Parathyroid adenoma (tissue), 2 donors: ENCODE measurements at regions not wholly inside any gene's neighbourhood (a gene's known extent, or its start where the extent isn't known, plus 50 kb on each side); places are given as distances from the start of the nearest gene placed in this dataset.

ENCODE experiments used
- H2AFZ ChIP-seq: fragments of 300-600 bp; sonication (generic); one replicate; pipeline ENCODE4 v1.7.0; 2017; ENCODE audit warnings: antibody characterized with exemption, mild to moderate bottlenecking
- H3K27ac ChIP-seq: fragments of 300-600 bp; sonication (generic); one replicate; pipeline ENCODE4 v1.7.0; 2017
- H3K27me3 ChIP-seq: fragments of 300-600 bp; sonication (generic); one replicate; pipeline ENCODE4 v1.7.0; 2017; ENCODE audit warnings: low read length; ENCODE audit not compliant: control insufficient read depth, insufficient read depth
- H3K36me3 ChIP-seq: fragments of 300-600 bp; sonication (generic); one replicate; pipeline ENCODE4 v1.7.0; 2017; ENCODE audit warnings: low read length; ENCODE audit not compliant: control insufficient read depth, insufficient read depth
- H3K4me1 ChIP-seq: fragments of 300-600 bp; sonication (generic); one replicate; pipeline ENCODE4 v1.7.0; 2017; ENCODE audit warnings: control low read depth
- H3K4me2 ChIP-seq: fragments of 300-600 bp; sonication (generic); one replicate; pipeline ENCODE4 v1.7.0; 2017; ENCODE audit warnings: low read length
- H3K4me3 ChIP-seq: fragments of 300-600 bp; sonication (generic); one replicate; pipeline ENCODE4 v1.7.0; 2017; ENCODE audit warnings: low read depth, low read length
- H3K79me2 ChIP-seq: fragments of 300-600 bp; sonication (generic); one replicate; pipeline ENCODE4 v1.7.0; 2017; ENCODE audit warnings: control low read depth
- H3K9ac ChIP-seq: fragments of 300-600 bp; sonication (generic); one replicate; pipeline ENCODE4 v1.7.0; 2017; ENCODE audit warnings: mild to moderate bottlenecking
- H3K9me3 ChIP-seq: fragments of 300-600 bp; sonication (generic); one replicate; pipeline ENCODE4 v1.7.0; 2017; ENCODE audit warnings: low read length; ENCODE audit not compliant: control insufficient read depth
- CTCF ChIP-seq: fragments of 300-600 bp; sonication (generic); IDR thresholded peaks from one replicate; pipeline ENCODE4 v1.7.0; 2017; ENCODE audit warnings: antibody characterized with exemption, mild to moderate bottlenecking
- donor health status: primary hyperparathyroidism.

- Histone ChIP-seq H3K4me1 (no peaks in the 10 kb centered on the region), H3K27me3 (no peaks in the 10 kb centered on the region), H3K4me3 (no peak overlapping the region), H3K4me2 (no peak overlapping the region), H3K9ac (no peak overlapping the region), H3K27ac (no peak overlapping the region), H3K36me3 (no peaks in the 10 kb centered on the region), H3K9me3 (no peaks in the 10 kb centered on the region), H3K79me2 (no peaks in the 10 kb centered on the region), H2AFZ (no peak overlapping the region)
- no peak for TF ChIP-seq CTCF
Observed at GRCh38 chr1:38670544-38671122, 188.9 kb downstream of the RRAGC start.

GRCh38 chr1:38667626-38668025 is 191.9 kb downstream of the RRAGC start:
- no peak for TF ChIP-seq CTCF
- Histone ChIP-seq H3K9ac (no peak overlapping the region), H3K36me3 (no peaks in the 10 kb centered on the region), H3K4me1 (no peaks in the 10 kb centered on the region), H3K27me3 (no peaks in the 10 kb centered on the region), H2AFZ (no peak overlapping the region), H3K4me2 (no peak overlapping the region), H3K4me3 (no peak overlapping the region), H3K79me2 (no peaks in the 10 kb centered on the region), H3K9me3 (no peaks in the 10 kb centered on the region), H3K27ac (no peak overlapping the region)

GRCh38 chr1:38662126-38662525 is 197.4 kb downstream of the RRAGC start:
- Histone ChIP-seq H3K27me3 (no peaks in the 10 kb centered on the region), H3K4me2 (no peak overlapping the region), H3K4me1 (no peaks in the 10 kb centered on the region), H3K36me3 (no peaks in the 10 kb centered on the region), H3K27ac (no peak overlapping the region), H2AFZ (no peak overlapping the region), H3K79me2 (no peaks in the 10 kb centered on the region), H3K9me3 (no peaks in the 10 kb centered on the region), H3K9ac (no peak overlapping the region), H3K4me3 (no peak overlapping the region)
- no peak for TF ChIP-seq CTCF

GRCh38 chr1:38658883-38659282 is 200.7 kb downstream of the RRAGC start:
- Histone ChIP-seq H3K9me3 (no peaks in the 10 kb centered on the region), H3K79me2 (no peaks in the 10 kb centered on the region), H2AFZ (no peak overlapping the region), H3K36me3 (no peaks in the 10 kb centered on the region), H3K4me1 (no peaks in the 10 kb centered on the region), H3K9ac (no peak overlapping the region), H3K27me3 (no peaks in the 10 kb centered on the region), H3K4me2 (no peak overlapping the region), H3K27ac (no peak overlapping the region), H3K4me3 (no peak overlapping the region)
- no peak for TF ChIP-seq CTCF

- Histone ChIP-seq H3K9ac (no peak overlapping the region), H3K4me1 (no peaks in the 10 kb centered on the region), H3K36me3 (no peaks in the 10 kb centered on the region), H3K27me3 (no peaks in the 10 kb centered on the region), H3K27ac (no peak overlapping the region), H3K4me3 (no peak overlapping the region), H2AFZ (no peak overlapping the region), H3K9me3 (no peaks in the 10 kb centered on the region), H3K4me2 (no peak overlapping the region), H3K79me2 (no peaks in the 10 kb centered on the region)
- TF ChIP-seq CTCF: no peak
Observed at GRCh38 chr1:38657873-38658272, 201.7 kb downstream of the RRAGC start.
